Fibroblast of skin of left quadriceps (primary cell): ENCODE measurements at regions not wholly inside any gene's neighbourhood (a gene's known extent, or its start where the extent isn't known, plus 50 kb on each side); places are given as distances from the start of the nearest gene placed in this dataset.

Experiments
- DNase-seq, 2 experiments: peaks; one replicate each; pipeline ENCODE4 v3.0.0-alpha.2; 2013; ENCODE audit warnings: low read depth in 2 of 2

DNA sequence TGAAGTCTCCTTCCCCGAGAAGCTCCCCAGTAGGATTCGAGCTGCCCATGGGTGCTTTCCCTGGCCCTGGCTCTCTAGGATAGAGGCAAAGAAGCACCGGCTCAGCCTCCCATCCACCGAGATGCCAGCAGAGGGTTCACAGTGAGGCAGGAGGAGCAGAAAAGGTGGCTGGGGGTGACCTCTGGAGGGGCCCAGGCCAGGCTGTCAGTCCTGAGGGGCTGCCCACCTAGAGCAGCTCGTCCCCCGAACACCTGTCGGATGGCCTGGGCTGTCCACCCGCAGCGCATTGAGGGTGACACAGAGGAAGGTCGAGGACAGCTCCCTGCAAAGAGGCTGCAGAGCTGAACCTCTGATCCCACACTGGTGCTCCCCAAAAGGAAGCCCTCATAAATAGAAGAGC is 167.2 kb upstream of the PPP2R2D start:
- DNase-seq: no peak

DNA sequence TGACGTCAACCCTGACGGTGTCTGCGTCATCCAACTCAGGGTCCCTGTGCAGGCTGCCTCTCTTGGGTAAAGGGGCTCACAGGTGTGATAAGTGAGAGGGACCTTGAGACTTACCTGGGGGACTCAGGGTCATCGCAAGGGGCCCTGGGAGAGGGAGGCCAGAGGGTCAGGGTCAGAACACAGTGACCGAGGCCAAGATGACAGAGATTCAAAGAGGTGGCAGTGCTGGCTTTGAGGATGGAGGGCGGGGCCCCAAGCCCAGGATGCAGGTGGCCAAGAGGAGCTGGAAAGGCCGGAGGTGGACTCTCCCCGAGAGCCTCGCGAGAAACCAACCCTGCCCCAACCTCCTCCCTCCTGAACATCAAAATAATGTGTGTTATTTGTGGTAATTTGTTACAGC is 165.2 kb upstream of the PPP2R2D start:
- DNase-seq: no peak

DNA sequence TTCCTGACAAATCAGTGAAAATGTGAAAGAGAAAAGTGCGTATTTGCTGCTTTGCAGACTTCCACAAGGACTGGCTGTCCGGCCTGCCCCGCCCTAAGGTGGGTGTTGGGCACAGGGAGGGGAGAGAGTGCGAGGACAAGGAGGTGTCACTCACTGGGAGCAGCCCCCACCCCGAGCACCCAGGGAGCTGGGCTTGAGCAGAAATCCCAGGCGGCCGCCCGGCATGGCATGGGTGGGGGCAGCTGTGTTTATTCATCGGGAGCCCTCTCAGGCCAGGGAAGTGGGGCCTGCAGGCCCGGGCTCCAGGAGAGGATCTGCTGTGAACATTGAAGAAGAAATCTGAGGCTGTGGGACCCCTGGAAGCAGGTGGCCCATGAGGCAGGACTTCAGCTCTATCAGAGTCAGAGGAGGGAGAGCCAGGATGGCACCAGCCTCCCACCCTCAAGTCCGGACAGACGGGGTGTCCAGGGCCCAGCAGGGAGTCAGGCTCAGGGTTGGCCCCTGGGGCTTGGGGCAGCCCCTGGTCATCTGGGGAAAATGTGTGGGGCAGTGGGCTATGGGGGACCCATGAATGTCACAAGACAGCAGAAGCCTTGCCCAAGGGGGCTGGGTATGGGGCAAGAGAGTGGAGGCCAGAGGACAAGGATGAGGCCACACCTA is 164.4 kb upstream of the PPP2R2D start:
- no peak for DNase-seq

DNA sequence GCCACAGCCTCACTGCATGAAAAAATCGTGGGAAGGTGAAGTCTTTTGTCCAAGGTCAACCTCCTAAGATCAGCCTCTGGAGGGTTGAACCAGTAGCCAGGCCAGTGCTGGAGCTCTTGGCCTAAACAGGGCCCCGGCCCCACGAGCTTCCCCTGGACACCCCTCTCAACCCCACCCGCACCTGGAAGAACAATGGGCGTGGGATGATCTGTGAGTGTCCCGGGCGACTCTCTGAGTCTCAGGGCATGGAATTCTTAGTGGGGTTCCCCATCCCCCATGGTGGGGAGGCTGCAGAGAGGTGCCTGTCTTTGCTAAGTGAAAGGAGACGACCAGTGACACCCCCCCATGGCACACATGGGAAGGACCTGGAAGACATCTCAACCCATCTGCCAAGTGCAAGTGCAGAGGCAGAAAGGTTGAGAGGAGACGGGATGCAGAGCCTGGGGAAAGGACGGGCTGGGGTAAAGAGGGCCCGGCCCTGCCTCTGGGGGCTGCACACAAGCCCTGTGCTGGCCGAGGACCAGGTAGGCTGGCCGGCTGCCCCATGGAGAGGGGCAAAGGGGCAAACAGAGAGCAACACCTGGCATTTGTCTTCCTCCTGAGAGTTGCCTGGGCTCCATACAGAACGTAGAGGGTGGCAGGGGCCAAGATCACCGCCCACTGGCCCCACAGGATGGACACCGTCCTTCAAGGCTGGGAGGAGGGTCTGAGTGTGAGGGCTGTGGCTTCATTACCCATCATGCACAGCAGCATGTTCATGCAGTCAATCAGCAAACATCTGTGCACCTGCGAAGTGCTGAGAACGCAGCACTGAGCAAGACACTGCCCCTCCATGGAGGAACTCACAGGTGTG is 163.0 kb upstream of the PPP2R2D start:
- DNase-seq: no peak

DNA sequence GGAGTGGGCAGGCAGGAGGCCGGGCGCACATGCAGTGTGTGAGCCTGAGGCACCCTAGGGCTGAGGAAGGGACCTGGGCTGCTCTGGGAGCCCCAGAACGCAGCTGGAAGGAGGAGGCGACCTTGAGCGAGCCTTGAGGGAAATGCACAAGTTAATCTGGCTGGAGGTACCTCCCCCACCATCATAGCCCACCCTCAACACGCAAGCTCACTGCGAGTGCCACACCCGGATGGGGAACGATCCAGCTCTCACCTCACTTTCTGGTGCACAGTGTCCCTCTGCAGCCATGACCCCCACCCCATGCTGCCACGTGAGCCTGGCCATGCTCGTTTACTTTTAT is 162.4 kb upstream of the PPP2R2D start:
- no peak for DNase-seq

DNA sequence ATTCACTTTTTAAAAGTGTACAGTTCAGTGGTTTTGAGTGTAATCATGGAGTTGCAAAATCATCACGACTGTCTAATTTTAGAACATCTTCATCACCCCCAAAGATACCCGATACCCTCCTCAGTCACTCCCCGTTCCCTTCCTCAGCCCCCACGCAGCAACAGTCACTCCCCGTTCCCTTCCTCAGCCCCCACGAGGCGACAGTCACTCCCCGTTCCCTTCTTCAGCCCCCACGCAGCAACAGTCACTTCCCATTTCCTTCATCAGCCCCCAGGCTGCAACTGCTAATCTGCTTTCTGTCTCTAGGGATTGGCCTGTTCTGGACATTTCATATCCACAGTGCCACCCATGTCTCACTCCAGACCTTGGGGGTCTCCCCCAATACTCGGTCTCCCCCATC is 161.6 kb upstream of the PPP2R2D start:
- DNase-seq: no peak

DNA sequence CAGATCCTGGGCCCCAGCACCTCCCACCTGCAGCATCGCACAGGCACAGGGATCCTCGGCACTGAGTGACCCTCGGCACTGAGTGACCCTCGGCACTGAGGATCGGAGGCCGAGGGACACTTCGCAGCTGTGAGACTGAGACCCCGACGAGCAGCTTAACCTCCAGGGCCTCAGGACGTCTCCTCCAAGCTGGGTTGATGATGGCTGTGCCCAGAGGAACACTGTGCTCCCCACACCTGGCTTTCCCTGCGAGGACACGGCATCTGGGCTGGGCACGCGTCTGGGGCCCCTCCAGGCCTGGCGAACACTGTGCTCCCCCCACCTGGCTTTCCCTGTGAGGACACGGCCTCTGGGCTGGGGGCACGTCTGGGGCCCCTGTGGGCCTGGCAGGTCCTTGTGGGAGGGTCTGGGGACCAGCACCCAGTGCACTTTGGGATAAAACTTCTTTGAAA is 158.3 kb upstream of the PPP2R2D start:
- no peak for DNase-seq

DNA sequence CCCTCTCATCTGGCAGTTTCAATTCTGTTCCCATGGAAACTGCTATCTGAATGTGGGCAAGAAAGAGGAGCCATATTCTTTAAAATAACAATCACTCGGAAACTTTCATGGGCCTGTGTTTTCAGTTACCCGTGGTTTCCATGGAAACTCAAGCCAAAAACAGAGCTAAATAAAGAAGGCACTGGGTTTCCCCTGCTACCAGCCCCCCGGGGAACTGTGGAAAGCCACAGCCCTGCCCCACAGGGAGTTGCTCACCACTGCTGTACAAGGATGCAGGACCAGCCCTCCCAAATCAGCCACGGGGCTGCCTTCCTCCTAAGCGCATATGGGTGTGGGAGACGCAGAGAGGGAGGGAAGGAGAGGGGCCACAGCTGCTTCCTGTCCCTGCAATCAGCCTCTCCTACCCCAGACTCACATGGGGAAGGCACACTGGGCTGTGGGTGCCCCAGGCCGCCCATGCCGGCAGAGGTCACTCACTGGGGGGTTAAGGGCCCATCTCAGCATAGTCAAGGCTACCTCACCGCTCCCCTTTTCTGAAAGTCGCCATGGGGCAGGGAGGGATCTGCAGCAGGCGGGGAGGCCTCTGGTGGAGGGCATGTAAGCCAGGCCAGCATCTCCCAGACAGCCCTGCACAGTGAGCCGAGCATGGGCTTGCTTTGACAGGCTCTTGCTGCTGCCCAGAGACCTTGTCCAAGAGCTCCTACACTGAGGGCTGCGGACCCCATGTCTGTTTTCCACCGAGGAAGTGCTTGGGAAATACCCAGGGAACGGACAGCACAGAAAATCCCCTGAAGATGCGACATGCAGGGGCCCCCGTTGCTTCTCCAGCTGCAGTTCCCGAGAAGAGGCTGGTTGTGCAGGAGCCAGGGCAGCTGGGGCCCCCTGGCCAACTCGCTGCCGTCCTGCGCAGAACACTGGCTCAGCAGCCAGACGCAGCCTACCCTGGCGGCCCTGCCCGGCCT is 157.3 kb upstream of the PPP2R2D start:
- no peak for DNase-seq

DNA sequence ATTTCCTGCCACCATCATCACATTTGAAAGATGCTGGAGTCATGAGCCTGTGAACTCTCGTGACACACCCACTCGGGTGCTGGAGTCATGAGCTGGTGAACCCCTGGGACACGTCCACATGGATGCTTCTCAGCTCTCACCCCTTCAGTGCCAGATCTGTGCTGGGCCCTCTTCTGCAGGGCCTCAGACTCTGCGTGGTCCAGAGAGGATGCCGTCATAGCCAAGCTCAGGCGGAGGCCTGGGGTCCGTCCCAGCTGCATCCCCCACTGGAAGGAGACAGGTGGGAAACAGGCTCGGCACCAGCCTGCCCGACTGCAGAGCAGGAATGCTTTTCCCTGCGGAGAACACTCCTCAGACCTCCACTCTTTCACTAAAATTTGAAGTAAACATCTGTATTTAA is 156.5 kb upstream of the PPP2R2D start:
- no peak for DNase-seq

DNA sequence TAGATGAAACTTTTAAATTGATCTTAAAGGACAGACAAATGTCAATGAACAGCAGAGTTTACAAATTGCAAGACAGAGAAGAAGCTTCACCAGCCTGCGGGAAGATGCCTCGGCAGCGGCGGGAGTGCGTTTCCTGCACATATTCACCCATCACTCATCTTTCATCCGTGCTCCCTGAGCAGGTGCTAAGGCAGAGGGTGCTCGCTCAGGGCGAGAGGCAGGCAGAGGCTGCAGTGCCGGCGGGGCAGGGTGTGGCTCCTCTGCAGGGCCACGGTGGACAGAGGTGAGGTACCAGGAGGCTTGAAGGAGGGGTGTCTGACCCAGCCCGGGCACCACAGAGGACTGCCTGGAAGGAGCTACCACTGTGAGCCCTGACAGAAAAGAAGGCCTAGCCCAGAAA is 155.2 kb upstream of the PPP2R2D start:
- DNase-seq: no peak

DNA sequence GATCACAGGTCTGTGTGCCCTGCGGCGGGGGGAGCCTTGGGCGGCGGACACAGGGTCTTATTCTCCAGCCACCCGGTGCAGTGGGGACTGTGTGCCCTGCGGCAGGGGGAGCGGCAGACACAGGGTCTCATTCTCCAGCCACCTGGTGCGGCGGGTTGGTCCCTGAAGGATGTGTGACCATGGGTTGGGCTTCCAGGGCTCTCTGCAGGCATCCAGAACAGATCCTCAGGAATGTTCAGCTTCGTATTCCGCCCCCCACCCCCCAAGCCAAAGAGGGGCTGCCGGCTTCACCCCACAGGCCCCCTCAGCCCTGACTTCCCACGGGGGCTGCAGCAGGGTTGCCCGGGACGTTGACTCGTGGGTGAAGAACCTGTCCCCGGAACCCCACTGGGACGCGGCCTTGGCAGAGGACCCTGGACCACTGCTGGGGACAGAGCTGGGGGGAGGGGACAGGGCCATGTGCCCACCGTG is 154.5 kb upstream of the PPP2R2D start:
- no peak for DNase-seq

DNA sequence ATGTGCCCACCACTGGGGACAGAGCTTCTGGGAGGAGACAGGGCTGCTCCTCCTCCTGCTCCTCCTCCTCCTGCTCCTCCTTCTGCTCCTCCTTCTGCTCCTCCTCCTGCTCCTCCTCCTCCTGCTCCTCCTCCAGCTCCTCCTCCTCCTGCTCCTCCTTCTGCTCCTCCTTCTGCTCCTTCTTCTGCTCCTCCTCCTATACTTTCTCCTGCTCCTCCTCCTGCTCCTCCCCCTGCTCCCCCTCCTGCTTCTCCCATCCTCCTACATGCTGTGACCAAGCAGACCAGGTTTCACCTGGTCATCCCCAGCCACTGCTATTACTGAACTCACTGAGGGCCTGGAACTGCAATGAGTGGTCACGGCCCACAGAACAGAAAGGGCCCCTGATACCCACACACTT is 154.0 kb upstream of the PPP2R2D start:
- DNase-seq: no peak

DNA sequence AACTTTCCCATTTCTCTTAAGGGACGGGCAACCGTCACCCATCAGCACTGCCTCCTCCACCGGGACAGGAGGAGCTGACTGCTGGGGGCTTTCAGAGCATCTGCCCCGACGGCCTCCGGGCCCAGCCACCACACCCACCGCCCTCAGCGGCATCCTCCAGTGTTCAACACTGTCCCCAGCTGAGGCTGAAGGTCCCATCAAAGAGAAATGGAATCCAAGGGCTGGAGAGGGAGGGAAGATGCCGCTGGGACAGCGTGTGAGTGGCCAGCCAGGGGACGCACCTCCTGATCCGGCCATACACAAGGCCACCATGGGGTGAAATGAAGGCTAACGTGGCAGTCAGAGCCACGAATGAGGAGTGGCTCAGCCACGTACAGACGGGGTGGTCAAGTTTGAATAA is 153.6 kb upstream of the PPP2R2D start:
- DNase-seq: no peak

DNA sequence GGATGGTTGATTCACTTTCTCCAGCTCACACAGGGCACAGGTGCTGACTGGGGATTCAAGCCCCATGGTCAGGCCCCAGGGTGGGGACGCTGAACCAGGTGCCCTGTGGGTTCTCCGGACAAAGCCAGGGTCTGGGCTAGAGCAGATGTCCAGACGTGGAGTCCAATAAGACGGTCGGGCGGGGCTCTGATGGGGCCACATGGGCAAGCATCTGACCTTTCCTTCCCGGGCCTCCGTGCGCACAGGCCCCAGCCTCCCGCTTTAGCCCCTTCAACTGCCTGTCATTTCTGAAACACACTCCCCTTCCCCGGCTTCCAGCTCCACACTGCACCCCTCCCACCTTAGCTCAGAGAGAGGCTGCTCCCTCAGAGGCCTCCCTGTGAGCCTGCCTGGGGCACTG is 153.0 kb upstream of the PPP2R2D start:
- no peak for DNase-seq

DNA sequence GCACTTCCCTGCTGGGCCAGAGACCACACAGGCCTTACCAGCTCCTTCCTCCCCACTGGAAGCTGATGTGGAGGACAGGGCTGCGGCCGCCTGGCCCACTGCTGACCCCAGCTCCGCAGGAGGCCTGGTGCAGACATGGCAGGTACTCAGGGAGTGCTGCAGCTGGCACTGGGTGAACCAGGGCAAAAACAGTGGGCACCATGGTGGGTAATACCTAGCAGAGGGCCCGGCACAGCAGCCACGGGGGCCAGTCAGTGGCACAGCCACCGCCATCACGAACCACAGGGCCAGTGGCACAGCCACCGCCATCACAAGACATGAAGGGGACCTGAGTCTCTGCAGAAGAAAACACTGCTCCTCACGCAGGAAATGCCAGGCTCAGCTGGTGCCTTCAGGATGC is 152.6 kb upstream of the PPP2R2D start:
- DNase-seq: no peak

DNA sequence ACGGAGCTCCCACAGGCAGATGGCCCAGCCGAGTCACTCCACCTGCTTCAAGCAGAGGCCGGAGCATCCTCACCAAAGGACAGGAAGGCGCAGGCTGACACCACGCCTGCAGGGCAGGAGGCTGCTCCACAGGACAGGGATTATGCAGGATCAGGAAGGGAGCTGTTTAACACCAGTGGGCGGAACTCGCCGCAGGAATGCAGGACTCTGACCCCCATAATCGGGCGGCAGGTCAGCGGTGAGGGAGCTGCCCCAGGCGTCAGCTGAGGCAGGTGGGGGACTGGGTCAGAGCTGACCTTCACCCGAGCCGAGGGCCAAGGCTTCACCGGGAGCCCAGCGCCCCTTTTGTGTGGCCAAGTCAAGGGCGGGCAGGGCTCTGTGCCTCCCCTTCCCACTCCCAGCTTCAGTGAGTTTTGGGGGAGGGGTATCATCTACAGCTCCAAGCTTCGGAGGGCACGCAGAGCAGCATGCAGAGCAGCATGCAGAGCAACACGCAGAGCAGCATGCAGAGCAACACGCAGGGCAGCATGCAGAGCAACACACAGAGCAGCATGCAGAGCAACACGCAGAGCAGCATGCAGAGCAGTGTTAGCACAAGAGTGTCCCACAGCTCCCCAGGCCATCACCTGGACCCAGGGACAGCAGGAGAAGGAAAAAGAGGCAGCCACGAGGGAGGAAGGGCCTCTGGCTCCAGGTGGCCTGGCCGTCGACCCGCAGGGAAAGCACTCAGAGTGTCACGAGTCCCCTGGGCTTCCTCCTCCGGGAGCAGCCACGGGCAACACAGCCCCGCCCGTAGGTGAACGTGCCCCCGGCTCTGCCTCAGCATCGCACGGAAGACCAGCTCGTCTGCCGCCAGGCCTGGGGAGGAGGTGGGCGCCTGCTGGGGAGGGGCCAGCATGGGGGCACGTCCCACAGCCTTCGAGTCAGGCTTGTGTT is 151.7 kb upstream of the PPP2R2D start:
- DNase-seq: no peak

DNA sequence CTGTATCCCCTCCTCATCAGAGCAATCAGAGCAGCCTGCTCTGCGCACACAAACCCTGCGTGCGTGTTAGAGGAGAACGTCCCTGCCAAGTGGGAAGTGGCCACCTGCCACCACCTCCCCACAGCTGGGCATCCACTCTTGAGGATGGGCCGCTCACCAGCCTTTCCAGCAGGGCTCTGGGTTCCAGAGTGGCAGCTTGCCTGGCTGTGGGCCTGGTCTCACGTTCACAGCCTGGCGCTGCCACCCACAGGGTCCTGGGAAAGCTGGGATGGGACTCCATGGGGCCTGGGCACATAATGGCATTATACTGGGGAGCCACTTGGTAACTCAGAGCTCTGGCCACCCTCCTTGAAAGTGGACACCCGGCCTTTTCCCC is 151.1 kb upstream of the PPP2R2D start:
- no peak for DNase-seq

DNA sequence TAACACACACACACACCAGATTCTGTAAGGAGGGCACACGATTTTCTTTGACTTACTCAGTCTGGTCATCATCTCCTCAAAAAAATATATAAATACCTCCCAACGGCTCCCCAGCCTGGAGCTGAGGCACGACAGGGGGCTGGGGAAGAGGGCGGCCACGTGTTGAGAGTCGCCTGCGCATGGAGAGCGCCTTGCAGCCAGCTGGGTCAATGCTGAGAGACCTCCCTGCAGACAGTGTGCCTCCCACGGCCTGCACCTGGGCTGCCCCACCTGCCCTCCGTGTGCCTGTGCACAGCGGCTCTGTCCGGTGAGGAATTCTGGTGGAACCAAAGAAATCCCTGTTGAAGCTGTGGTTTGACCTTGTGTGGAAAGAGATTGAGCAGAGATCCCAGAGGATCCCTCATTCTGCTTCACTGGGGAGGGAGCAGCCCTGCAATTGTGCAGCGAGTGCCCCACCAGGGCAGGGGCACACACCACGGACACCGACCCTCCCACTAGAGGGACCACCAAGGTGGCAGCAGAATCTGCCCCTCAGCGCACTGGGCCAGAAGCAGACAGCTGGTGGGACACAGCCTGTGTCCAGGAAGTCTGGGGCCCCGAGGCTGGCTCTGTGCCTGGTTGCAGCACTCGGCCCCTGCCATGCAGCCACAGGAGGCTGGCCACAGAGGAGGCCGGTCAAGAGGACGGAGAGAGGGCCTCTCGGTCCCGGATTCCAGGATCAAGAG is 150.5 kb upstream of the PPP2R2D start:
- DNase-seq: no peak

DNA sequence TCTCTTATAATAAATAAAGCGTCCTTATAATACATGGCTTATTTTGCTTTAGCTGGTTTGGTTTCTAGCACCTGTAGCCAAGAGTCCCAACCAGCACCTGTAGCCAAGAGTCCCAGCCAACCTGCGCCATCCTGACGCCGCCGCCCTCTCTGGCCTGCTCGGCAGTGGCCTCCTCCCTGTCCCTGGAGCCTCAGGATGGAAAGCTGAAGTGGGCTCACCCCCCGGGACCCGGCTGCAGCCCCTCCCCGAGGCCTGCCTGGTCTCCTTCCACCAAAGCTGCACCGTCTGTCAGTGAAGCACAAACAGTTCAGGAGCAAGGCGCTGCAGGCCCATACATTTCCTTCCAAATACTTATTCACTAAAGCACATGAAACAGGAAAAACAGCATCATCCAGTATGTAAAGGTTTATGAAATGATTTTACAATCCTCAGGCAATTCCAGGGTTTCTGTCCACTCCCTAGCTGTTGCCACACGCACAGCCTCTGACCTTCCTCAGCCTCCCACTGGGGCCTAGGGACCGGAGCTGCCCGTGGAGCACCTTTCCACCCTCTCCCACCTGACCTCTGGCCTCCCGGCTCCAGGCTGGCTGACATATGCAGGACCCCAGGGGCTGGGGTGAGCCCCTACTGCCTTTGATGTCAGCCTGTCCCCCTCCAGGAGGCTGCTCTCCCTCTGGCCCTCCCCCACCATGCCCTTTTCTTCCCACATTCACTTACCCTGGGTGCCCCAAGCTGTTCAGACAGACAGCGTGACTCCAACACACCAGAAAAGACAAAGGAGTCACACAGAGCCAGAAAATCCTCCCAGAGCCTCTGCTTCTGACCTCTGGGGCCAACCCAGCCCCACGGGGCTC is 149.6 kb upstream of the PPP2R2D start:
- DNase-seq: no peak
